Thymus (tissue), 11 donors: ENCODE measurements at regions not wholly inside any gene's neighbourhood (a gene's known extent, or its start where the extent isn't known, plus 50 kb on each side); places are given as distances from the start of the nearest gene placed in this dataset.
"Not testable (repeated sequence)": the region's sequence is repeated elsewhere in the genome, so short reads cannot be mapped to it uniquely, and the experiment has no call there.

ENCODE experiments used
- DNase-seq, 9 donors: peaks; one replicate each; pipeline ENCODE4 v3.0.0-alpha.2; 2013; ENCODE audit warnings: low spot score in 9 of 9, low read depth in 6 of 9, missing footprints in 1 of 9
- H3K27ac ChIP-seq, 2 donors: one replicate each; pipeline ENCODE4 v1.5.1; 2013; ENCODE audit warnings: control low read depth in 1 of 2, low read depth in 1 of 2, low read length in 1 of 2, mild to moderate bottlenecking in 1 of 2, moderate library complexity in 1 of 2
- H3K27me3 ChIP-seq, 2 donors: one replicate each; pipeline ENCODE4 v1.5.1; 2013; ENCODE audit warnings: low read length in 1 of 2; ENCODE audit not compliant: control insufficient read depth in 2 of 2, insufficient read depth in 1 of 2
- H3K36me3 ChIP-seq, 2 donors: one replicate each; pipeline ENCODE4 v1.5.1; 2013; ENCODE audit warnings: low read length in 1 of 2, mild to moderate bottlenecking in 1 of 2, moderate library complexity in 1 of 2; ENCODE audit not compliant: control insufficient read depth in 2 of 2, insufficient read depth in 2 of 2
- H3K4me1 ChIP-seq, 2 donors: one replicate each; pipeline ENCODE4 v1.5.1; 2013; ENCODE audit warnings: low read length in 2 of 2; ENCODE audit not compliant: control insufficient read depth in 2 of 2, insufficient read depth in 2 of 2
- H3K4me3 ChIP-seq, 2 donors: one replicate each; pipeline ENCODE4 v1.5.1; 2013; ENCODE audit warnings: low read length in 2 of 2, control low read depth in 1 of 2, mild to moderate bottlenecking in 1 of 2
- H3K9me3 ChIP-seq, 2 donors: one replicate each; pipeline ENCODE4 v1.5.1; 2013; ENCODE audit warnings: low read length in 1 of 2, mild to moderate bottlenecking in 1 of 2; ENCODE audit not compliant: control insufficient read depth in 2 of 2, insufficient read depth in 1 of 2
- WGBS: extraction: QIAGEN DNeasy Blood & Tissue Kit; methylation state at CpG from one replicate; pipeline ENCODE4 v1.1.7; 2013; 5-methylcytosine and 5-hydroxymethylcytosine counted together
- donor health status: healthy.

- Histone ChIP-seq H3K36me3 (peaks cover 10 to 17% of the 10 kb centered on the region in 2 donors), H3K27me3 (no peaks in the 10 kb centered on the region), H3K4me3 (no peak overlapping the region), H3K9me3 (no peaks in the 10 kb centered on the region), H3K27ac (no peak overlapping the region), H3K4me1 (no peaks in the 10 kb centered on the region)
- 97% methylated on average over 17 of the region's 17 CpGs for WGBS
- DNase-seq: no peak
These were observed 74.6 kb downstream of the RRM2 start for GRCh38 chr2:10196948-10197696.

- no peak for DNase-seq
These were observed 75.1 kb downstream of the RRM2 start for GRCh38 chr2:10197697-10198076.

DNA sequence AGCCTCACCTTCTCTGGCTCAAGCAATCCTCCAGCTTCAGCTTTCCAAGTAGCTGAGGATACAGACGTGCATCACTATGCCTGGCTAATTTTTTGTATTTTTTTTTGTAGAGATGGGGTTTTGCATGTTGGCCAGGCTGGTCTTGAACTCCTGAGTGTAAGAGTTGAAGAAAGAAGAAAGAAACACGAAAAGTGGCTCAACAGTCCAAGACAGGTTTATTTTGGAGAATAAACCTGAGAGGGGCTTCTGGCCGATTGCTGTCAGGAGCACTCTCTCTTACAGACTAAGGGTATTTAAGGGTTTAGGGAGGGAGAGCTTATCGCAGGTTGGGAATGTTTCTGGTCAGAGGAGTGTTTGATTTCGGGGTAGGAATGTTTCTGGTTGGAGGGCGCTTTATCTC lies 75.9 kb downstream of the RRM2 start:
- peaks cover 10 to 19% of the 10 kb centered on the region in 2 donors for H3K36me3 ChIP-seq
- not testable (repeated sequence) for H3K4me3 ChIP-seq, H3K9me3 ChIP-seq, H3K27ac ChIP-seq, H3K4me1 ChIP-seq, DNase-seq, H3K27me3 ChIP-seq
- WGBS: 98% methylated on average over 6 of the region's 6 CpGs

More at GRCh38 chr2:10197697-10198076, 75.1 kb downstream of the RRM2 start:
- 91% methylated on average over 5 of the region's 5 CpGs for WGBS
- Histone ChIP-seq H3K27ac (no peak overlapping the region), H3K9me3 (no peaks in the 10 kb centered on the region), H3K27me3 (no peaks in the 10 kb centered on the region), H3K4me3 (no peak overlapping the region), H3K4me1 (no peaks in the 10 kb centered on the region), H3K36me3 (peaks cover 10 to 17% of the 10 kb centered on the region in 2 donors)

GRCh38 chr2:10201201-10201600 lies 78.7 kb downstream of the RRM2 start:
- no peaks in the 10 kb centered on the region for H3K4me1 ChIP-seq
- H3K9me3 ChIP-seq: no peaks in the 10 kb centered on the region
- 90% methylated on average over 4 of the region's 4 CpGs for WGBS
- no peaks in the 10 kb centered on the region for H3K27me3 ChIP-seq
- no peak for DNase-seq
- H3K36me3 ChIP-seq: peaks cover 4 to 15% of the 10 kb centered on the region in 2 donors
- H3K4me3 ChIP-seq: no peak overlapping the region
- H3K27ac ChIP-seq: no peak overlapping the region

DNA sequence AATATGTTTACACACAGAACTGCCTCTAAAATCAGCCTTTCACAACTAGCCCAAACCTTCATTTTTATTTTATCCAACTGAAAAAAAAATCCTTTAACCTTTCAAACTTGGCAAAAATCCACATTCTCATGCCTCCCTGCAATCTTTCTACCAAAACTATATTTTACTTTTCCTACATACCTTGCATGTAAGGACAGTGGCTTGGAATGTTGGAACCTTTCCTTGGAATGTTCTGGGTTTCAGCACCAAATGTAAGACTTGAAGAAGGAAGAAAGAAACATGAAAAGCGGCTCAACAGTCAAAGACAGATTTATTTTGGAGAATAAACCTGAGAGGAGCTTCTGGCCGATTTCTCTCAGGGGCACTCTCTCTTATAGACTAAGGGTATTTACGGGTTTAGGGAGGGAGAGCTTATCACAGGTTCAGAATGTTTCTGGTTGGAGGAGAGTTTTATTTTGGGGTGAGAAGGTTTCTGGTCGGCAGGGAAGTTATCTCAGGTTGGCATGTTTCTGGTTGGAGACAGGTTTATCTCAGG lies 79.7 kb downstream of the RRM2 start:
- no peak overlapping the region for H3K4me3 ChIP-seq

DNA sequence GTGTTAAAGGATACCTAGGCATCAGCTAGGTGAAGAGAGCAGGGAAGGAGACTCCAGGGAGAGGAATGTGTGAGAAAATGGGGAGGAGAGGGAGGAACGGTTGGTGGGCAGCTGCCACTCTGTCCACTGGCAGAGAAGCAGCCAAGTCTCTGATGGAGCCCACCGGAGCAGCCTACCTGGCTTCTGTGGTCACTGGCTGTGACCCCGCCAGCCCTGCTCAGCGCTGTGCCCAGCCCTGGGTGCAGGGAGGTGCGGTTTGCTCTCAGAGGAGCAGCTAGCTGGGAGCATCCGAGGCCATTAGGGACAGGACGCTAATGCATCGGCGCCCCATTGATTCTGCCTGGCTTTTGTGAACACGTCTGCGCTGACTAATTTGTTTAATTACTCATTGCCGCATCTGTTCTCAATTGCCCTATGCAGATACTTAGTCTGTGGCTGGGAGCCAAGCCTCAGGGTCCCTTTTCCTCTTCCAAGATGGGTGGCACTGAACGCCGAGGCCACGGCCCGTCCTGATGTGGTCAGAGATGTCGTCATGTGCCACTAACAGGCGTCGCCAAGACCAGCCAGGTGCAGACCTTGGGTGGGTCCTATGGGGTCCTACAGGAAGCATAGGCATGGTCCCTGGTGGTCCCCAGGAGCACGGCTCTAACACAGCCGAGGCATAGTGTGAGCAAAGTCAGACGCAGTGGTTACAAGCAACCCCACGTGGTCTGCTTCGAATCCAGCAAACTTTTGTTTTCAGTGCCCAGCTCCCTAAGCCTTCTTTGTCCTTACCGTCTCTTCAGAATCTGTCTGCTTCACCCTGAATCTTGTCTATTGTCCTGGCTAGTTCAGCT lies 82.0 kb downstream of the RRM2 start:
- no peak for DNase-seq
- Histone ChIP-seq H3K4me1 (no peaks in the 10 kb centered on the region), H3K27me3 (no peaks in the 10 kb centered on the region), H3K9me3 (no peaks in the 10 kb centered on the region), H3K36me3 (peaks cover 0 to 15% of the 10 kb centered on the region in 2 donors), H3K4me3 (no peak overlapping the region), H3K27ac (no peak overlapping the region)
- WGBS: 89% methylated on average over 25 of the region's 25 CpGs

More for the DNA sequence above, 79.7 kb downstream of the RRM2 start:
- Histone ChIP-seq H3K4me1 (no peaks in the 10 kb centered on the region), H3K27me3 (no peaks in the 10 kb centered on the region), H3K36me3 (peaks cover 4 to 15% of the 10 kb centered on the region in 2 donors), H3K27ac (no peak overlapping the region), H3K9me3 (no peaks in the 10 kb centered on the region)
- DNase-seq: no peak
- WGBS: 90% methylated on average over 4 of the region's 4 CpGs

DNA sequence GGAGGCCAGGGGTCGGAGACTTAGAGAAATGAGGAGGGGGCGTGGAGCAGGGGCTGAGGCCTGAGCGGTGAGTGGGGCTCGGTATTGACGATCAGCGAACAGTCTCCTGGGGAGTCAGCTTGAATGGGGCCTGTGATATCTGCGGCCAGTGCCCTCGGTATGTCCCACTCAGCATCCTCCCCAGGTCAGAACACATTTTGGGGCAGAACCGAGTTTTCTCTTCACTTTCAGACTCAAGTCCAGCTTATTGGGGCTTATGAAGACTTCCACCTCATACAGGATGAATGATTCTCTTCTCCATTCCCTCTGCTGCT lies 82.6 kb downstream of the RRM2 start:
- no peak for DNase-seq
- Histone ChIP-seq H3K9me3 (no peaks in the 10 kb centered on the region), H3K27me3 (no peaks in the 10 kb centered on the region), H3K4me1 (no peaks in the 10 kb centered on the region), H3K4me3 (no peak overlapping the region), H3K36me3 (peaks cover 0 to 15% of the 10 kb centered on the region in 2 donors), H3K27ac (no peak overlapping the region)
- 96% methylated on average over 9 of the region's 9 CpGs for WGBS

- peaks cover 0 to 13% of the 10 kb centered on the region in 2 donors for H3K36me3 ChIP-seq
- no peak overlapping the region for H3K4me3 ChIP-seq
- H3K4me1 ChIP-seq: no peaks in the 10 kb centered on the region
- DNase-seq: no peak
- no peaks in the 10 kb centered on the region for H3K9me3 ChIP-seq
- H3K27me3 ChIP-seq: no peaks in the 10 kb centered on the region
- WGBS: 93% methylated on average over 5 of the region's 5 CpGs
- H3K27ac ChIP-seq: no peak overlapping the region
These were observed 86.2 kb downstream of the RRM2 start for GRCh38 chr2:10208736-10209135.

GRCh38 chr2:10209406-10209935 lies 86.9 kb downstream of the RRM2 start:
- WGBS: 96% methylated on average over 15 of the region's 15 CpGs
- no peak for DNase-seq

More at GRCh38 chr2:10209406-10209935, 86.9 kb downstream of the RRM2 start:
- Histone ChIP-seq H3K4me1 (no peaks in the 10 kb centered on the region), H3K9me3 (no peaks in the 10 kb centered on the region), H3K4me3 (no peak overlapping the region), H3K36me3 (peaks cover 0 to 9% of the 10 kb centered on the region in 2 donors), H3K27me3 (no peaks in the 10 kb centered on the region), H3K27ac (no peak overlapping the region)
